ENCODE measurements at regions not wholly inside any gene's neighbourhood (a gene's known extent, or its start where the extent isn't known, plus 50 kb on each side); places are given as distances from the start of the nearest gene placed in this dataset.
"Not testable (repeated sequence)": the region's sequence is repeated elsewhere in the genome, so short reads cannot be mapped to it uniquely, and the experiment has no call there.

DNA sequence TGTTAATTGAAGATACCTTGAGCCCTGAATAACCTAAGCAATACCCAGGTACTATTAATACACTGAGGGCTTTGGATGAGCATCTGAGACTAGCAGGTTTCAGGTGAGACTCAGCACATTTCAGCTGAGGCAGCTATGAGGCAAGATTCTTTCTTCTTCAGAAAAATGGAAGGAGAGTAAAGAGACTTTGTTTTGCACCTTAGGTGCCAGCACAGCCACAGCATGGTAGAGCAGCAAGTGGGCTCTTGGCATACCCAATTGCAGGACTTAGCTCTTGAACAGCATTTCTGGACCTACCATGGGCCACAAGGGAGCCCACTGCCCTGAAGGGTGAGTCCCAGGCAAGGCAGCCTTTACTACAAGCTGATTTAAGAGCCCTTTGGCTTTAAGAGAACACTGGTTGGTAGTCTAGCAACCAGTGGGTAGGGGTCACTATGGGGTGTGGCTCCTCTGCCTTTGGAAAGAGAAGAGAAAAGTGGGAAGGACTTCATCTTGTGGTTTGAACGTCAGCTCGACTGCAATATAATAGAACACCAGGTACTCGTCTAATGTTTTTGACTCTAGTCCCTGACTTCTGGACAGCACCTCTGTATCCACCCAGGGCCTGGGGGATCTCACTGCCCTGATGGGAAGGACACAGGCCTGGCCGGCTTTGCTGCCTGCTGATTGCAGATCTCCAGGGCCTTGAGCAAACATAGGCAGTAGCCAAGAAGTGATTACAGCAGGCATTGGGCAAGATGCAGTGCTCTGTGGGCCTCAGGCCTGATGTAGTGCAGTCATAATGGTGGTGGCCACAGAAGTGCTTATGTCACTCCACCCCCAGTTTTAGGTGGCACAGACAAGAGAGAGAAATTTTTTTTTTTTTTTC is 73.3 kb downstream of the GLYATL1 start:
- TF ChIP-seq, protein P1, sequence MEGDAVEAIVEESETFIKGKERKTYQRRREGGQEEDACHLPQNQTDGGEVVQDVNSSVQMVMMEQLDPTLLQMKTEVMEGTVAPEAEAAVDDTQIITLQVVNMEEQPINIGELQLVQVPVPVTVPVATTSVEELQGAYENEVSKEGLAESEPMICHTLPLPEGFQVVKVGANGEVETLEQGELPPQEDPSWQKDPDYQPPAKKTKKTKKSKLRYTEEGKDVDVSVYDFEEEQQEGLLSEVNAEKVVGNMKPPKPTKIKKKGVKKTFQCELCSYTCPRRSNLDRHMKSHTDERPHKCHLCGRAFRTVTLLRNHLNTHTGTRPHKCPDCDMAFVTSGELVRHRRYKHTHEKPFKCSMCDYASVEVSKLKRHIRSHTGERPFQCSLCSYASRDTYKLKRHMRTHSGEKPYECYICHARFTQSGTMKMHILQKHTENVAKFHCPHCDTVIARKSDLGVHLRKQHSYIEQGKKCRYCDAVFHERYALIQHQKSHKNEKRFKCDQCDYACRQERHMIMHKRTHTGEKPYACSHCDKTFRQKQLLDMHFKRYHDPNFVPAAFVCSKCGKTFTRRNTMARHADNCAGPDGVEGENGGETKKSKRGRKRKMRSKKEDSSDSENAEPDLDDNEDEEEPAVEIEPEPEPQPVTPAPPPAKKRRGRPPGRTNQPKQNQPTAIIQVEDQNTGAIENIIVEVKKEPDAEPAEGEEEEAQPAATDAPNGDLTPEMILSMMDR (IDR thresholded peaks at IDR 0.05) = no peak
- FAIRE-seq (no peak), DNase-seq (peak; percentile 19 to 66 (median 55)), ATAC-seq (peak; percentile 79 to 91 (median 88))
- no peaks in the 10 kb centered on the region for H3K27me3 ChIP-seq
- H3K9me3 ChIP-seq = no peaks in the 10 kb centered on the region
- H3K36me3 ChIP-seq = no peaks in the 10 kb centered on the region
- intact Hi-C loops (cut with DNase I) = no loop called here
- WGBS, 2 donors = 43 to 53% methylated on average over 4 of the region's 4 CpGs
- peaks cover 6 to 38% (median 34%) of the 10 kb centered on the region in 3 donors for H3K4me1 ChIP-seq
- no peak overlapping the region for H3K27ac ChIP-seq
- no peak overlapping the region for H3K4me3 ChIP-seq

DNA sequence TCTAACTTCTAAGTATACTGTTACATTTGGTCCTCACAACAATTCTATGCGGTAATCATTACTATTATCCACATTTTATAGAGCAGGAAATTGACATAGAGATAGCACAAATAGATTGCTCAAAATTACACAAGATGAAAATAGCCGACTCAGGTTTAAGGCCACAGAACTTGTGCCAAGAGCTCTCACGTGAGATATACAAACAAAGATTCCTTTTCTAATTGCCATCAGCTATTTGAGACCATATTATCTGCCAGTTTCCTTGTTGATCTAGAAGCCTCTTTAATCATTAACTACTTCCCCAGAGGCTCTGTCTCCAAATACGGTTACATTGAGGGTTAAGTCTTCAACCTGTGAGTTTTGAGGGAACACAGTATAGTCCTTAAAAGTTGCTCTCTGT is 61.0 kb upstream of the GLYATL1B start:
- DNase-seq (no peak), ATAC-seq (peak; percentile 46 to 89 (median 70))
- intact Hi-C loops (cut with DNase I) = no loop called here

DNA sequence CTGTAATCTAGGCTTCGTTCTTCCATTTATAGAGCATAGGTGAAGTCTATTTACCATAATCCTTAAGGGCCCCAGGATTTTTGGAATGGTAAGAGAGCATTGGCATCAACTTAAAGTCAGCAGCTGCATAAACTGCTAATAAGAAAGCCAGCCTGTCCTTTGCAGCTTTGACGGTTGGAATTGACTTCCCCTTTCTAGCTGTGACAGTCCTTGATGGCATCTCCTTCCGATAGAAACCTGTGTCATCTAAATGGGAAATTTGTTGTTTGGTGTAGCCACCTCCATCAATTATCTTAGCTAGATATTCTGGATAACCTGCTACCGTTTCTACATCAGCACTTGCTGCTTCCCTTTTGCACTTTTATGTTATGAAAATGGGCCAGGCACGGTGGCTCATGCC is 58.0 kb upstream of the GLYATL1B start:
- WGBS, 2 donors = 78 to 81% methylated on average over 5 of the region's 5 CpGs
- ATAC-seq (no peak), FAIRE-seq (no peak), DNase-seq (no peak)
- Histone ChIP-seq H3K4me3 (no peak overlapping the region), H3K4me1 (peaks cover 10 to 12% (median 10%) of the 10 kb centered on the region in 3 donors), H3K36me3 (no peaks in the 10 kb centered on the region), H3K9me3 (no peaks in the 10 kb centered on the region), H3K27ac (no peak overlapping the region), H3K27me3 (no peaks in the 10 kb centered on the region)
- intact Hi-C loops (cut with DNase I) = no loop called here
- TF ChIP-seq, protein P1 (IDR thresholded peaks at IDR 0.05) = no peak

More for the DNA sequence above, 61.0 kb upstream of the GLYATL1B start:
- H3K4me3 ChIP-seq = no peak overlapping the region
- H3K27me3 ChIP-seq = peaks cover 0 to 4% (median 0%) of the 10 kb centered on the region in 4 donors
- TF ChIP-seq, protein P1 (IDR thresholded peaks at IDR 0.05) = no peak
- H3K27ac ChIP-seq = no peak overlapping the region
- no peaks in the 10 kb centered on the region for H3K9me3 ChIP-seq
- 8 to 9% methylated on average over 4 of the region's 4 CpGs for WGBS, 2 donors
- no peak for FAIRE-seq
- no peaks in the 10 kb centered on the region for H3K36me3 ChIP-seq
- H3K4me1 ChIP-seq = peaks cover 10 to 12% (median 10%) of the 10 kb centered on the region in 3 donors

DNA sequence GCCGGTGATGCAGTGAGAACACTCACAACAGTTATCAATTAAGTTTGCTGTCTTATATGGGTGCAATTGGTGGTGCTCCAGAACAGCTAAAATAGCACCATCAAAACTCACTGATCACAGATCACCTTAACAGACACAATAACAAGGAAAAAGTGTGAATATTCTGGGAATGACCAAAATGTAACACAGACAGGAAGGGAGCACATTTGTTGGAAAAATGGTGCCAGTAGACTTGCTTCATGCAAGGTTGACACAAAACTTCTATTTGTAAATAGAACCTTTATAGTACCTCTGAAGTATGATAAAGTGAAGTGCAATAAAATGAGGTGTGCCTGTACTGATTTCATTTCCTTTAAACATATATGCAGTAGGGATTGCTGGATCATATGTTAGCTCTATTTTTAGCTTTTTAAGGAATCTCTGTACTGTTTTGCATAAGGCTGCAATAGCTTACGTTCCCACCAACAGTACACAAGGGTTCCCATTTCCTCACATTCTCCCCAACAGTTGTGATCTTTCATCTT is 56.7 kb upstream of the GLYATL1B start:
- Histone ChIP-seq H3K4me1 (peaks cover 8 to 10% (median 9%) of the 10 kb centered on the region in 3 donors), H3K9me3 (no peaks in the 10 kb centered on the region), H3K27ac (no peak overlapping the region), H3K36me3 (no peaks in the 10 kb centered on the region), H3K4me3 (no peak overlapping the region), H3K27me3 (no peaks in the 10 kb centered on the region)
- TF ChIP-seq, protein P1 (IDR thresholded peaks at IDR 0.05) = no peak
- ATAC-seq (no peak), DNase-seq (no peak), FAIRE-seq (no peak)
- 46 to 53% methylated on average over 2 of the region's 2 CpGs for WGBS, 2 donors
- intact Hi-C loops (cut with DNase I) = no loop called here

DNA sequence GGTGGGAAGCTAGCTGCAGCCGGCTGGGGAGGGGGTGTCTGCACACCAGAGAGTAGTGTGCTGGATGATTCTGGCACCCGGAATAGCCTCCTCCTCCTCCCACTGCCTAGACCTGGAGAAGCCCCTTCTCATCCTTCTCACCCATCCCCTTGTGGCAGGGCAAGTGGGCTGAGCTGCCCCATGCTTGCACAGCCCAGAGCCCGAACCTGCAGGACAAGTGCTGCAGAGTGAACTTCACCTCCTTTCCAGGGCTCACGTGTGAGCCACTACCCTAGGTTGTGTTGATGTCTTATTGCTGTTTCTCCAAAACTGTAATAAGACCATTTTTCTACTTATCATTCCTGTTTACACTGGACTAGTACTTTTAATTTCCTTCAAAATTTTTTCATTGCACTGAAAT is 56.1 kb upstream of the GLYATL1B start:
- H3K36me3 ChIP-seq = no peaks in the 10 kb centered on the region
- FAIRE-seq (no peak), ATAC-seq (no peak), DNase-seq (no peak)
- intact Hi-C loops (cut with DNase I) = no loop called here
- TF ChIP-seq, protein P1 (IDR thresholded peaks at IDR 0.05) = no peak
- 66 to 78% methylated on average over 4 of the region's 4 CpGs for WGBS, 2 donors
- H3K9me3 ChIP-seq = no peaks in the 10 kb centered on the region
- peaks cover 2 to 4% (median 3%) of the 10 kb centered on the region in 3 donors for H3K4me1 ChIP-seq
- H3K27me3 ChIP-seq = no peaks in the 10 kb centered on the region
- H3K4me3 ChIP-seq = no peak overlapping the region
- H3K27ac ChIP-seq = no peak overlapping the region

DNA sequence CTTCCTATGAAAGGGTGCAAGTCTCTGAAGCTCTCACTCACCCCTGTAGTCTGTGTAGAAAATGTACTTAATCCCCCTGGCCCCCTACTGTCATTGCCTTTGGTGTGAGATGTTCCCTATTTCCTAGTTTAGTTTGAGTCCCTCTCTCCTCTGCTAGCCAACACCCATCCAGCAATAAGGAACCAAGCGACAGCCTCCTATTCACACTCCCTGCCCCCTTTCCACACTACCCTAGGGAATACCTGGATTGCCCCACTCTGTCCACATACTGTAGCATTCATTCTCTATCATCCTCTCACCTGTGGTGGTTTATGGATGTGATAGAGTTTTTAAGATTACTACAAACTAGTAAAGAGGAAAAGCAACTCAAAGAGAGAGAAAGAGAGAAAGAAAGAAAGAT is 54.4 kb upstream of the GLYATL1B start:
- FAIRE-seq; H3K9me3 ChIP-seq; ATAC-seq; H3K27ac ChIP-seq; H3K27me3 ChIP-seq; H3K4me1 ChIP-seq; intact Hi-C loops (cut with DNase I); H3K4me3 ChIP-seq; H3K36me3 ChIP-seq; DNase-seq: not testable (repeated sequence)
- 80 to 86% methylated on average over 1 of the region's 1 CpG for WGBS, 2 donors

Data from pancreas (tissue), 10 donors.